GM20431 (cell line): ENCODE measurements at regions not wholly inside any gene's neighbourhood (a gene's known extent, or its start where the extent isn't known, plus 50 kb on each side); places are given as distances from the start of the nearest gene placed in this dataset.
"Not testable (repeated sequence)": the region's sequence is repeated elsewhere in the genome, so short reads cannot be mapped to it uniquely, and the experiment has no call there.

ENCODE experiments used
- in situ Hi-C: fragments of 300-500 bp; cut with MseI, MboI; formaldehyde crosslinking; loops from one replicate; pipeline ENCODE4 v1.15.0; 2020; ENCODE audit warnings: low sequenced_read_pairs; ENCODE audit not compliant: unreplicated experiment

DNA sequence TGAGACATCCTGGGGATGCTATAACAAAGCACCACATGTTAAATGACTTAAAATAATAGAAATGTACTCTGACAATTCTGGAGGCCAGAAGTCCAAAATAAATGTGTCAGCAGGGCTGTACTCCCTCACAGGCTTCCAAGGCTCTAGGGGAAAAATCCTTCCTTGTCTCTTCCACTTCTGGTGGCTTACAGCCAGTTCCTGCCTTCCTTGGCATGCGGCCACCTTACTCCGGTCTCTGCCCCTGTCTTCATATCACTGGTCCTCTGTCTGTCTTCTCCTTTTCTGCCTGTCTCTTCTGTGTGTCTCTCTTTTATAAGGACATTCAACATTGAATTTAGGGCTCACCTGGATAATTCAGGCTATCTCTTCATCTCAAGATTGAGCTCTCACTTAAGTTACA lies 155.3 kb upstream of the SYNCRIP start:
- in situ Hi-C loops, result no loop called here

DNA sequence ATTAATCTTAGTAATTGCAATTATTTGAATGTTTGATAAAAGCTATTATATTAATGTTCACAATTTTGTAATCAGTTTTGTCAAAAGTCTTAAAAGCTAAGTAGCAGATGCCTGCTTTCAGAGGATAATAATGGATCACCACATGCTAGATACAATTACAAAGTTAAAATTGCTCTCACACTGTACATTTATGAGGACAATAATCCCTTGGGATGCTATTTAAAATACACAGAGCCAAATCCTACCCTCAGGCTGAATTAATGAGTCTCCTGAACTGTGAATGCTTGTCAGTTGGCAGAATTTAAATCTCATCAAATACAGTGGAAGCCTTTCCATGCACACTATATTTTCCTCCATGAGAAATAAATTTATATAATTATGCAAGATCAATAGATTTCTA lies 153.3 kb upstream of the SYNCRIP start:
- in situ Hi-C loops, result no loop called here

DNA sequence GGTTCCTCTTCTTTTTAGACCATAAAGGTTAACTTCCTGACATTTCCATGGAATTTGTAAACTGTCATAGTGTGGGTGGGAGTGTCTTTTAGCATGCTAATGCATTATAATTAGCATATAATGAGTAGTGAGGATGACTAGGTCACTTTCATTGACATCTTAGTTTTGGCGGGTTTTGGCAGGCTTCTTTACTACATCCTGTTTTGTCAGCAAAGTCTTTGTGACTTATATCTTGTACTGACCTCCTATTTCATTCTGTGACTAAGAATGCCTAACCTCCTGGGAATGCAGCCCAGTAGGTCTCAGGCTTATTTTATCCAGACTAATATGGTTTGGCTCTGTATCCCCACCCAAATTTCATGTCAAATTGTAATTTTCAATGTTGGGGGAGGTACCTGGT lies 149.6 kb upstream of the SYNCRIP start:
- in situ Hi-C loops, result no loop called here

DNA sequence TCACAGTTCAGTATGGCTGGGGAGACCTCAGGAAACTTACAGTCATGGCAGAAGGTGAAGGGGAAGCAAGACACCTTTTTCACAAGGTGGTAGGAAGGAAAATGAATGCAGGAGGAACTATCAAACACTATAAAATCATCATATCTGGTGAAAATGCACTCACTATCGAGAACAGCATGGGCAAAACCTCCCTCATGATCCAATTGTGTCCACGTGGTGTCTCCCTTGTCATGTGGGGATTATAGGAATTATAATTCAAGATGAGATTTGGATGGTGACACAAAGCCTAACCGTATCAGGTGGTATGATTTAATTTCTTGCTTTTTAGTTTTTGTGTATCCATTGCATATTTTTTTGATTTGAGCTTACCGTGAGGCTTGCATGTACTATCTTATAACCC lies 133.2 kb upstream of the SYNCRIP start:
- in situ Hi-C loops, result no loop called here

DNA sequence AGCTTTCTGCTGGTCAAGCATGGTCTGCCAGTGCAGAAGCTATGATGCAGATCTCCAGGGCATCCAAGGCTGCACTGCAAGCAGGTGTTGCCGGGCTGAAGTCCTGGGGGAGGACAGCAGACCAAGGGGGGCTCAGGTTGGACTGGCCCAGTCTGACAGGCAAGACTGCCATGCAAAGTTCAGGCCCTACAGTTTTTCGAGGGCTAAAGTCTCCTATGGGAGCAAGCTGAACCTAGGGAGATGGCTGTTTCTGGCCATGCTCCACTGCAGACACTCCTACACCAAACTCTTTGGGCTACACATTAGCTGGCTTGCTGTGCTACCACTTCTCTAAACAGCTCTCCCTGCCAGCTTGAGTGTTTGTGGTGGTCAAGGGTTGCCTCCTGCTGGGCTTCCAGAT lies 130.0 kb upstream of the SYNCRIP start:
- in situ Hi-C loops, result no loop called here

DNA sequence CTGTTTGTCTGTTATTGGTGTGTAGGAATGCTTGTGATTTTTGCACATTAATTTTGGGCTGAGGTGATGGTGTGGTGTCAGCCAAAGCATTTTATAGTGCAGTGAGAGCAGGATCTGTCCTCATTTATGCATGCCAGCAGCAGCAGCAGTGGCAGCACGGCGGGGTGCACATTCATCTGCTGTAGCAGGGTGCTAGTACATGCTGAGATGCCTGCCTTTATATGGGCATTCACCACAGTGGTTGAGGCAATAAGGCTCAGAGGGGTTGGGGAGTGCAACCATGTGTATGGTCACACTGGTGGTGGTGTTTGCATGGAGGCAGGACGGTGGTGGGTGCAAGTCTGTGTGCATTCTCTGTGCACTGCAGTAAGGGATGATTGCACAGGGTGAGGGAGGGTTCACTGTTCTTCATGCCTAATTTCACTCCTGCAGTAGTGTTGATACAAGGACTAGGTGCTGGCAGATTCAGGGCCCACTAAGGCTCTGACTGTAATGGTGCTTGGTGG lies 129.3 kb upstream of the SYNCRIP start:
- in situ Hi-C loops, result no loop called here

DNA sequence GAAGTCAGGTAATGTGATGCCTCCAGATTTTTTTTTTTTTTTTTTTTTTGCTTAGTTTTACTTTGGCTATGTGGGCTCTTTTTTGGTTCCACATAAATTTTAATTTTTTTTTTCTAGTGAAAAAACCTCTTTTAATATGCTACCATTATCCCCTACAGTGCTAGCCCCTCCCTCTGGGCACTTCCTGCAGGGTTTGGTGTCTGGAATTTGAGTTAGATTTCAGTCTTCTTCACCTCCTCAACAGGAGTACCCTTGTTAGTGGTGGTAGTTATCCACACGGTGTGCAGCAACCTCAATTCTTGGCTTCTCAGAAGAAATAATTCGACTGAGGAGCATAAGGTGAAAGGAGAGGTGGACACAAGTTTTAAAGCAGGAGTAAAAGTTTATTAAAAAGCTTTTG lies 128.8 kb upstream of the SYNCRIP start:
- in situ Hi-C loops, result no loop called here

DNA sequence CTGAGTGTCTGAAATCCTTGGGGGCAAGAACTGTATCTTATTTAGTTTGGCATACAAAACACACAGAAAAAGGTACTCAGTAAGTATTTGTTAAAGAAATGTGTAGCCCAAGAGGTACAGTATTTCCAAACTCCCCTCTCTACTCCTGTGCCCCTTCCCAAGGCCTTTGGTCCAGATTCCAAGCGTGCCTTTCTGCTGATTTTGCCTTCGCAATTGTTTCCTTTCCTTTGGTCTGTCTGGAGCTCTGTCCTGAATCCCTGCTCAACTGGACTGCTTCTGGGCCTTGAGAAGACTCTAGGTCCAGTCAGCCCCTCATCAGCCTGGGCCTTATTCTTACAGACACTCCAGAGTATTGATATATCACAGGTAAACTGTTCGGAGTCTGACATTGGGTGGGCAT lies 122.2 kb upstream of the SYNCRIP start:
- in situ Hi-C loops, result no loop called here

DNA sequence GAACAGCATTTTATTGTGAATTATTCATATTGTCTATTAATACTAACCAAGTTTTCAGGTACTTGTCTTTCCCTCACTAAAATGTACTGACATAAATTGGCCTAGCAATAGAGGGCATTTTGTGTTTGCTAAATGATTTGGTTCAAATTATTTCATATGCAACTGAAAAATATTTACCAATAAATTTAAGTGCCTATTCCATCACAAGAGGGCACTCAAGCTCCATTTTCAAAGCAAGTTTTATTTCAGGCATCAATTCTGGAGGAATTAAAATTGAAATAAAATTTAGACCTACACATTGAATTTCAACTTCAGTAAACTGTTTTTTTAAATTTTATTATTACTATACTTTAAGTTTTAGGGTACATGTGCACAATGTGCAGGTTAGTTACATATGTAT lies 114.3 kb upstream of the SYNCRIP start:
- in situ Hi-C loops, result no loop called here

DNA sequence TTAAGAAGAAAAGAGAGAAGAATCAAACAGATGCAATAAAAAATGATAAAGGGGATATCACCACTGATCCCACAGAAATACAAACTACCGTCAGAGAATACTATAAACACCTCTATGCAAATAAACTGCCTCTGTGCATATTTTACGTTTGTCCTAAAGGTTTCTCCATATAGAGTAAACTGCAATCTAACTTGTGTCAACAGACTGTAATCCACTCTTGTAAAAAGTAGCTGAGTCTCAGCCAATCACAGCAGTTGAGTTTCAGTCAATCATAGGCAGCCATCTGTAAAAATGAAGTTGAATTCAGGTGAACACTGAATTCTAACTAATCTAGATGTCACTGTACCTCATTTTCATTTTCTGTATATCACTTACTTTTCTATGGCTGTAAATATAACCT lies 112.2 kb upstream of the SYNCRIP start:
- in situ Hi-C loops, result no loop called here

DNA sequence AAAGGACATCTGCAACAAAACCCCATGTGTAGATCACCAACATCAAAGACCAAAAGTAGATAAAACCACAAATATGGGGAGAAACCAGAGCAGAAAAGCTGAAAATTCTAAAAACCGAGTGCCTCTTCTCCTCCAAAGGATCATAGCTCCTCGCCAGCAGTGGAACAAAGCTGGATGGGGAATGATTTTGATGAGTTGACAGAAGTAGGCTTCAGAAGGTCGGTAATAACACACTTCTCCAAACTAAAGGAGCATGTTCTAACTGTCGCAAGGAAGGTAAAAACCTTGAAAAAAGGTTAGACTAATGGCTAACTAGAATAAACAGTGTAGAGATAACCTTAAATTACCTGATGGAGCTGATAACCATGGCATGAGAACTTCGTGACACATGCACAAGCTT lies 109.9 kb upstream of the SYNCRIP start:
- in situ Hi-C loops, result no loop called here

DNA sequence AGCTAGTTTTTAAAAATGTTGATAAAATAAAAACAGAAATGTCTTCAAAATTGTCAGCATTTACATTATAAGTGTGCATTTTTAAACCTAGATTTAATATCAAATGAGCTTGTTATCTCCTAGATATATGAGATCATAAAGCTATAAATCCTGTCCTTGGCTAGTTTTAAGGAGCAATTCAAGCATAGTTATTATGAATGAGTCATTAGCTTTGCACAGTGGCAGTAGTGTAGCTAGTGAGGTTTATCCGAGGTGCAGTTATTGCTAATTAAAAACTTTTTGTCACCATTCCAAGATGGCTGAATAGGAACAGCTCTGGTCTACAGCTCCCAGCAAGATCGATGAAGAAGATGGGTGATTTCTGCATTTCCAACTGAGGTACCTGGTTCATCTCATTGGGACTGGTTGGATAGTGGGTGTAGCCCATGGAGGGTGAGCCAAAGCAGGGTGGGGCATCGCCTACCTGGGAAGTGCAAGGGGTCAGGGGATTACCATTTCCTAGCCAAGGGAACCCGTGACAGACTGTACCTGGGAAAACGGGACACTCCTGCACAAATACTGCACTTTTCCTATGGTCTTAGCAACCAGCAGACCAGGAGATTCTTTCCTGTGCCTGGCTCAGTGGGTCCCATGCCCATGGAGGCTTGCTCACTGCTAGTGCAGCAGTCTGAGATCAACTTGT lies 108.8 kb upstream of the SYNCRIP start:
- in situ Hi-C loops, result no loop called here

DNA sequence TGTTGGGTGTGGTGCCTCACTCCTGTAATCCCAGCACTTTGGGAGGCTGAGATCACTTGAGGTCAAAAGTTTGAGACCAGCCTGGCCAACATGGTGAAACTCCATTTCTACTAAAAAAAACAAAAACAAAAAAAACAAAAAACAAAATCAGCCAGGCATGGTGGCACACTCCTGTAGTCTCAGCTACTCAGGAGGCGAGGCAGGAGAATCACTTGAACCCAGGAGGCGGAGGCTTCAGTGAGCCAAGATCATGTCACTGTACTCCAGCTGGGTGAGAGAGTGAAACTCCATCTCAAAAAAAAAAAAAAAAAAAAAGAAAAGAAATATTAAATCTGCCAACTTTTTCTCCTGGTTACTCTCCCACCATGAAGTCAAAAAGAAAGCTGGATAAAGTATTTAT lies 107.5 kb upstream of the SYNCRIP start:
- in situ Hi-C loops, result not testable (repeated sequence)

DNA sequence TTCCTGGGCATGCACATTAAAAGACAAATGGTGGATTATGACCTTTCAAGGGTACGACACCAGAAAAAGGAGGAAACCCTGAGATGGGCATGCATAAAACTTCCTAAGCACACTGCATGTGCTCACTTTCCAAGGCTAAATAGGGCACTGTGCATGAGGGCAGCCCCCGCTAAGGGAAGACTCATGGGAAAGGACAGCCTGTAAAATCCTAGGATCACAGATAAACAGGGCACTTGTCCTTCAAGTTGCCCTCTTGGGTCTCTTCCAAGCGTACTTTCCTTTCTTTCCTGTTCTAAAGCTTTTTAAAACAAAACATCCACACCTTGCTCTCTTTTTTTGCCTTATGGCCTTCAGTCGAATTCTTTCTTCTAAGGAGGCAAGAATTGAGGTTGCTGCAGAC lies 106.5 kb upstream of the SYNCRIP start:
- in situ Hi-C loops, result no loop called here

DNA sequence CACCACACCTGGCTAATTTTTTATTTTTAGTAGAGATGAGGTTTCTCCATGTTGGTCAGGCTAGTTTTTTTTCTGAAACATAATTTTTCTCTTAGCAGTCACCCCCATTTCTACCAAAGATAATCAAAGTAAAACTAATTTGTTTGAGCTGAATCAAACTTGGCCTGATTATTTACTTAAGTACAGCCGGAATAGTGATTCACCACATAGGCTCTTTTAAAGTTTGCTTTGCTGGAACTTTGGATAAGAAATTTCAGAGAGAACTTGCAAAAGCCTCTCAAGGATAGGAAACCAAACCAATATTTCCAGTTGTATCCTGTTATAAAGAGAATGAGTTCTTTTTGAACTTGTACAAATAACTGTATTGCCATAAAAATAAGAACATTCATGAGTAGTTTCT lies 105.0 kb upstream of the SYNCRIP start:
- in situ Hi-C loops, result no loop called here

DNA sequence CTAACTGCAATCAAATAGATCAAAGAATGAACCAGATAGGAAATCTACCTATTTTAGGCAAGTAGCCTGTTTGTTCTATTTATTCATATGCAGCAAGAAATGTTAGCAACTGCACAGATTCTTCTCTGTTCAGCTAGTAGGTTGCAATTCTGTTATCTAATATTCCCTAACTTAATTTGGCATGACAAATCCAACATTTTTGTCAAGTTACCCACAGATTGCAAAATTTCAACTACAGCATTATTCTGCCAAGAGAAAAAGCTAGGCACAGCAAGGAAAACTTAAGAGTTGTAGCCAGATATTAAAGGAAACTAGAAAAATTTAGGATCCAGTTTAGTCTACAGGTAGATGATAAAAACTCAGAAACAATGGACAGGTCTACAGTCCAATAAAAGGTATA lies 104.4 kb upstream of the SYNCRIP start:
- in situ Hi-C loops, result no loop called here

DNA sequence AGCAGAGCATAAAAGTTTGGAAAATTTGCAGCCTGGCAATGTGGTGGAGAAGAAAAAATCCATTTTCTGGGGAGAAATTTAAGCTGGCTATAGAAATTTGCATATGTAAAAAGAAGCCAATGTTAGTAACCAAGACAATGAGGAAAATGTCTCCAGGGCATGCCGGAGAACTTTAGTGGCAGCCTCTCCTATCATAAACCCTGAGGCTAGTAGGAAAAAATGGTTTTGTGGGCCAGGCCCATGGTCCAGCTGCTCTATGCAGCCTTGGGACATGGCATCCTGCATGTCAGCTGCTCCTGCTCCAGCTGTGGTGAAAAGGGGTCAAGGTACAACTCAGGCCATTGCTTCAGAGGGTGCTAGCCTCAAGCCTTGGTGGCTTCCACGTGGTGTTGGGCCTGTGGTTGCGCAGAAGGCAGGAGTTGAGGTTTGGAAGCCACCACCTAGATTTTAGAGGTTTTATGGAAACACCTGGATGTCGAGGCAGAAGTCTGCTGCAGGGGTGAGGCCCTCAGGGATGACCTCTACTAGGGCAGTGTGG lies 101.8 kb upstream of the SYNCRIP start:
- in situ Hi-C loops, result no loop called here

DNA sequence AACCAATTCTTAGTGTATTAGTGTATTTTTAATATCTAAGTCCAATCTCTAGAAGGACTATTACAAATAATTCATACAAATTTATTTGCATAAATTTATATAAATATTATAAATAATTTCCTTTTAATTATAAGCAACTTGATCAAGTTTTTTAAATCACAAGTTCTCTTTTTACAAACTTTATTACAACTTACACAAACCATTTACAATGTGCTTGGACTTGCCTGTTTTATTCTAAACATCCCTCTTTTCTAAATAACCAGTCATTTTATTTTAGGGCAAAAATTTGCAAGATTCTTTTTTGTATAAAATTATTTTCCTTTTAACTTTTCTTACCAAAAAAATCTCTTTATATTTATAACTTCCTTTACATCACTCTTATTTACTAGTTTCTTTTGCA lies 83.5 kb upstream of the SYNCRIP start:
- in situ Hi-C loops, result no loop called here

DNA sequence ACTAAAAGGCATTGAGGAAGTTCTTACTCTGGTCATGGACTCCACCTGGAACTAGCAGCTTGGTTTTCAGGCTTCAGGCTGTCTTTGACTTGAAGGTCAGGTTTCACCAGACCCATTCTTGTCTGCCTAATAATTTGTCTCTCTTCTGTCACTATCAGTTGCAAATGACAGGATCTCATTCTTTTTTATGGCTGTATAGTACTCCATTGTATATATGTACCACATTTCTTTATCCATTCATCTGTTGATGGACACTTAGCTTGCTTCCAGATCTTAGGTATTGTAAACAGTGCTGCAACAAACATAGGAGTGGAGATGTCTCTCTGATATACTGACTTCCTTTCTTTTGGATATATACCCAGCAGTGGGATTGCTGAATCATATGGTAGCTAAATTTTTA lies 73.1 kb upstream of the SYNCRIP start:
- in situ Hi-C loops, result no loop called here

DNA sequence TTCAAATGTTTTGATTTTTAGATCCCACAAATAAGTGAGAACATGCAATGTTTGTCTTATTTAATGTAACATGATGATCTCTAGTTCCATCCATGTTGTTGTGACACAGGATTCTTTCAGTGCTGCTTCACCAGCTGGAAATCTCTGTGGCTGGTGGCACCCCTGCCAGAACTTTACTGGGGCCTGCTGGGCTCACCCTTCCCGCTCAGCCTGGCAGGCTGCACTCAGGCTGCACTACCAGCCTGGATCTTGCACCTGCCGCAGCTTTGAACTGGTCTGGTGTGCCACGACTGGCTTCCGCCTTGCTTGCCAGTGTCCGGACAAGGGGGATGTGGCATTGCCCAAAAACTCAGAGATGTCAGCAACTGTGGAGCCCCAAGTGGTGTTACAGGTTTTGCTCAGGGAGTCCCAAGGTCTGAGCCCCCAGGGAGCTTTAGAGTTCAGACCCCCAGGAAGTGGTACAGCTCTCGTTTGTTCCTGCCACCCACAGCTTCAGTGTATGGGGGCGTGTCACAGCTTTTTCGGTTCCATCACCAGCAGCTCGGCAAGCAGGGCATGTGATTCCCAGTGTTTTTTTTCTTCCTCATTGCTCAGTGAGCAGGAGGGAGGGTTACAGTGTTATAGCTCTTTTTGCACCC lies 72.3 kb upstream of the SYNCRIP start:
- in situ Hi-C loops, result no loop called here

DNA sequence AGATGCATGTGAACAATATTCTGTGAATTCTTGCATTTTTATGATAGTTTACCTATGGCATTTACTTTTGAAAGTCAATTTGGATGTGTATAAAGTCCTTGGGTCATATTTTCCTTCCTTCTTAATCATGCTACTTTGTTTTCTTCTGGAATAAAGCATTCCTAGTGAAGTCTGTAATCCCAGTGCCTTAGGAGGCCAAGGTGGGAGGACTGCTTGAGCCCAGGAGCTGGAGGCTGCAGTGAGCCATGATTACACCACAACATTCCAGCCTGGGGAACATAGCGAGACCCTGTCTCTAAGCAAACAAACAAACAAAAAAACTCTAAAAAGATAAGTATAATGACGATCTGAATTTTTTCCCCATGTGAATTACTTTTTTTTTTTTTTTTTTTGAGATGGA lies 69.7 kb upstream of the SYNCRIP start:
- in situ Hi-C loops, result no loop called here
